A673 (cell line): ENCODE measurements at regions not wholly inside any gene's neighbourhood (a gene's known extent, or its start where the extent isn't known, plus 50 kb on each side); places are given as distances from the start of the nearest gene placed in this dataset.

Source experiments
- BruUV-seq: library from RNA; stranded (reverse); fragments of 400-500 nt; replicated peaks from 2 replicates; lab custom pipeline; 2021; lab: Mats Ljungman, UMichigan
- CTCF ChIA-PET: fragments of 300-600 bp; sonication (Branson Sonifier 250); formaldehyde crosslinking; loops from one replicate; lab custom pipeline; 2022; ENCODE audit warnings: antibody characterized with exemption; lab: Charles Lee
- POLR2A ChIA-PET: fragments of 300-600 bp; sonication (Branson Sonifier 250); formaldehyde crosslinking; loops from one replicate; lab custom pipeline; 2022; ENCODE audit warnings: antibody characterized with exemption; ENCODE audit not compliant: low non-redundant PET; lab: Charles Lee
- DNase-seq: peaks from one replicate; pipeline ENCODE4 v3.0.0-alpha.2; 2015; ENCODE audit warnings: low spot score
- H3K27ac ChIP-seq: fragments of 200-600 bp; sonication (generic); 2 replicates; pipeline ENCODE4 v1.5.1; 2016; ENCODE audit warnings: mixed run types, low read depth, mild to moderate bottlenecking, mixed read lengths, antibody characterized with exemption, low read length; ENCODE audit not compliant: poor library complexity, severe bottlenecking
- H3K27me3 ChIP-seq: fragments of 200-600 bp; sonication (generic); replicated peaks from 2 replicates; pipeline ENCODE4 v1.6.1; 2017; ENCODE audit warnings: mixed run types, low read depth, mild to moderate bottlenecking, mixed read lengths, antibody characterized with exemption, low read length; ENCODE audit not compliant: insufficient read depth, poor library complexity
- H3K36me3 ChIP-seq: fragments of 200-600 bp; sonication (generic); 2 replicates; pipeline ENCODE4 v1.6.1; 2016; ENCODE audit warnings: mixed run types, mild to moderate bottlenecking, mixed read lengths, antibody characterized with exemption, low read length; ENCODE audit not compliant: insufficient read depth, poor library complexity, severe bottlenecking
- H3K4me1 ChIP-seq: fragments of 200-600 bp; sonication (generic); 2 replicates; pipeline ENCODE4 v1.6.1; 2017; ENCODE audit warnings: mixed run types, mild to moderate bottlenecking, mixed read lengths, antibody characterized with exemption, low read length; ENCODE audit not compliant: insufficient read depth, poor library complexity, severe bottlenecking
- H3K4me3 ChIP-seq: fragments of 200-600 bp; sonication (generic); 2 replicates; pipeline ENCODE4 v1.5.1; 2016; ENCODE audit warnings: low read depth, mixed run types, mild to moderate bottlenecking, mixed read lengths, low read length; ENCODE audit not compliant: poor library complexity, severe bottlenecking
- H3K9me3 ChIP-seq: fragments of 200-600 bp; sonication (generic); 2 replicates; pipeline ENCODE4 v1.6.1; 2016; ENCODE audit warnings: mixed run types, low read depth, mild to moderate bottlenecking, mixed read lengths, antibody characterized with exemption, low read length; ENCODE audit not compliant: poor library complexity, severe bottlenecking
- EZH2 ChIP-seq: fragments of 200-600 bp; sonication (generic); IDR thresholded peaks from 2 replicates; pipeline ENCODE4 v1.6.1; 2017; ENCODE audit warnings: borderline replicate concordance, low read depth, mild to moderate bottlenecking, mixed read lengths, antibody characterized with exemption, low read length; ENCODE audit not compliant: poor library complexity, severe bottlenecking
- intact Hi-C: fragments of 100-400 bp; cut with micrococcal nuclease; formaldehyde crosslinking; loops from one replicate; pipeline ENCODE4 v1.10.0; 2022; ENCODE audit not compliant: unreplicated experiment
- TF ChIP-seq, protein P1 (sequence below): fragments of 300-800, 200-600 bp; sonication (generic); conservative IDR thresholded peaks from 2 replicates; pipeline ENCODE4 v1.5.1; 2017; ENCODE audit warnings: low read depth, mild to moderate bottlenecking, antibody characterized with exemption, low read length, moderate library complexity, mixed read lengths

DNA sequence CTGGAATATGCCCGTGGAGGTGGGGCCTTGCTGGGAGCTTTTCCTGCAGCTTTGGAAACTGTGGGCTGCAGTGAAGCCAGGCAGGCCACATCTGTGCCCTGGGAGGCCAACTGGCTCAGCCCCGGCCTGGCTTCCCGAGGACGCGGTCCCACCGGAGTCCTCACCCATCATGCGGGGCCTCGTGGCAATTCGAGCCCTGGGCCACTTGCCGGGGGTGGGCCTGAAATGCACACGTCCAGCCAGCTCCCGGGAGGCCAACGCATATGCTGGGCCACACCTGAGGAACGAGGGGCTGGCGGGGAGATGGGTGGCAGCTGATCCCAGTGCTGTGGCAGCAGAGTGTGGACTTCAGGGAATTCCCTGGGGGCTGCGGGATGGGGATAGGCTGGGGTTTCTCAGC lies 172.4 kb upstream of the GSE1 start:
- ChIA-PET CTCF (no interaction called here), POLR2A (no interaction called here)
- H3K9me3 ChIP-seq: no peaks in the 10 kb centered on the region
- H3K27ac ChIP-seq: no peak overlapping the region
- no peak overlapping the region for H3K4me3 ChIP-seq
- H3K27me3 ChIP-seq: no peaks in the 10 kb centered on the region
- TF ChIP-seq, protein P1, sequence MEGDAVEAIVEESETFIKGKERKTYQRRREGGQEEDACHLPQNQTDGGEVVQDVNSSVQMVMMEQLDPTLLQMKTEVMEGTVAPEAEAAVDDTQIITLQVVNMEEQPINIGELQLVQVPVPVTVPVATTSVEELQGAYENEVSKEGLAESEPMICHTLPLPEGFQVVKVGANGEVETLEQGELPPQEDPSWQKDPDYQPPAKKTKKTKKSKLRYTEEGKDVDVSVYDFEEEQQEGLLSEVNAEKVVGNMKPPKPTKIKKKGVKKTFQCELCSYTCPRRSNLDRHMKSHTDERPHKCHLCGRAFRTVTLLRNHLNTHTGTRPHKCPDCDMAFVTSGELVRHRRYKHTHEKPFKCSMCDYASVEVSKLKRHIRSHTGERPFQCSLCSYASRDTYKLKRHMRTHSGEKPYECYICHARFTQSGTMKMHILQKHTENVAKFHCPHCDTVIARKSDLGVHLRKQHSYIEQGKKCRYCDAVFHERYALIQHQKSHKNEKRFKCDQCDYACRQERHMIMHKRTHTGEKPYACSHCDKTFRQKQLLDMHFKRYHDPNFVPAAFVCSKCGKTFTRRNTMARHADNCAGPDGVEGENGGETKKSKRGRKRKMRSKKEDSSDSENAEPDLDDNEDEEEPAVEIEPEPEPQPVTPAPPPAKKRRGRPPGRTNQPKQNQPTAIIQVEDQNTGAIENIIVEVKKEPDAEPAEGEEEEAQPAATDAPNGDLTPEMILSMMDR: no peak
- TF ChIP-seq EZH2: no peak
- H3K4me1 ChIP-seq: peaks cover 19% of the 10 kb centered on the region
- H3K36me3 ChIP-seq: no peaks in the 10 kb centered on the region
- DNase-seq: no peak
- intact Hi-C loops: no loop called here
- BruUV-seq: no TSS peak

DNA sequence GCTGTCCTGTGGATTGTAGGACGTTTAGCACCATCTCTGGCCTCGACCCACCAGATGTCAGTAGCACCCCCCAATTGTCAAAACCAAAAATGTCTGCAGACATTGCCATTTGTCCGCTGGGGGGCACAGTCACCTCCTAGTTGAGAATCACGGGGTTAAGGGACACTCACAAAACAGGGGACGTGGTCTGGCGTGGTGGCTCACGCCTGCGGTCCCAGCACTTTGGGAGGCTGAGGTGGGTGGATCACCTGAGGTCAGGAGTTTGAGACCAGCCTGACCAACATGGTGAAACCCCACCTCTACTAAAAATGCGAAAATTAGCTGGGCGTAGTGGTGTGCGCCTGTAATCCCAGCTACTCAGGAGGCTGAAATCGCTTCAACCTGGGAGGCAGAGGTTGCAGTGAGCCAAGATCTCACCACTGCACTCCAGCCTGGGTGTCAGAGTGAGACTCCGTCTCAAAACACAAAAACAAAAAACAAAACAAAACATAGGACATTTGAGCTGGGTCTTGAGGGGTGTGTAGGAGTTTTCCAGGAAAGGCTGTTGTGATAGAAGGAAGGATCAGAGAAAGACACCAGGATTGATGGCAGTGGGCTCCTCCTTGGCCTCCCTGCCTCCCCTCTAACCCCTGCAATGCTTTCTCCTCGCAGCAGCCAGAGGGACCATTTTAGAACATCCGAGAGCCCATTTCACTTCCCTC lies 171.8 kb upstream of the GSE1 start:
- no peaks in the 10 kb centered on the region for H3K27me3 ChIP-seq
- H3K9me3 ChIP-seq: no peaks in the 10 kb centered on the region
- TF ChIP-seq, protein P1: no peak
- TF ChIP-seq EZH2: no peak
- no peak overlapping the region for H3K4me3 ChIP-seq
- no peak for DNase-seq
- no peaks in the 10 kb centered on the region for H3K36me3 ChIP-seq
- peaks cover 14% of the 10 kb centered on the region for H3K4me1 ChIP-seq
- H3K27ac ChIP-seq: no peak overlapping the region
- no TSS peak for BruUV-seq
- intact Hi-C loops: no loop called here
- ChIA-PET CTCF (no interaction called here), POLR2A (interaction anchor here (0.7 kb wide), 1 partner anchor 11 kb away, joined by 3 read pairs; no protein-coding TSS in a partner anchor)

DNA sequence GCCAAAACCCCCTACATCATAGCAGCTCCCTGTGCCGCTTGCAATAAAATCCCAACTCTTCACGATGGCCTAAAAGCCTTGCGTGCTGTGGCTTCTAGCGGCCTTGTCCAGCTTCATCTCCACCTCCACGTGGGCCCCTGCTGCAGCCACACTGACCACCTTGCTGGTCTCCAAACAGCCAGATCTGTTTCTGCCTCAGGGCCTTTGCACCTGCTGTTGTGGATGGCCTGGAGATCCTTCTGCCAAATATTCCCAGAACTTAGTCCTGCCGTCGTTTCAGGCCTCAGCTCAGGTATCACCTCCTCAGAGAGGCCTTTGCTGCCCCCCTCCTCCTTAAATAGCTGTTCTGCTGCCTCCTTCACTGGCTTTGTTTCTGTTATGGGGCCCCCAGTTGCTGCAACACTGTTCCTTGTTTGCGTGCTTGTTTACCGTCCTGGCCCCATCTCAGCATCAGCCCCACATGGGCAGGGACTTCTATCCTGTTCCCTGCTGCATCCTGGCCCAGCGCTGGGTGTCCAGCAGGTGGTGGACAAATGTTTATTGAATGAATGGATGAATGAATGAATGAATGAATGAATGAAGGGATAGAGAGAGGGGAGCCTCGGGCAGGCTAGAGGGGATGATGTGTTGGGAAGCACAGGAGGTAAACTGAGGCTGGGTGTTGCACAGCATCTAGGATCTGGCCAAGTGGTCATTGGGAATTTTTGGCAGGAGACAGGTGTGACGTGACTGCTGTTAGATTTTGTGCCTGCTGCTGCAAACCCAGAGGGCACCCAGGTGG lies 171.0 kb upstream of the GSE1 start:
- no peak for DNase-seq
- Histone ChIP-seq H3K36me3 (no peaks in the 10 kb centered on the region), H3K27me3 (no peaks in the 10 kb centered on the region), H3K4me3 (no peak overlapping the region), H3K4me1 (peaks cover 7% of the 10 kb centered on the region), H3K9me3 (no peaks in the 10 kb centered on the region), H3K27ac (no peak overlapping the region)
- no TSS peak for BruUV-seq
- ChIA-PET CTCF (no interaction called here), POLR2A (interaction anchor here (0.7 kb wide), 1 partner anchor 11 kb away, joined by 3 read pairs; no protein-coding TSS in a partner anchor)
- TF ChIP-seq, protein P1: no peak
- TF ChIP-seq EZH2: no peak
- intact Hi-C loops: no loop called here
